Type B pancreatic cell (in vitro differentiated cells): ENCODE measurements at regions not wholly inside any gene's neighbourhood (a gene's known extent, or its start where the extent isn't known, plus 50 kb on each side); places are given as distances from the start of the nearest gene placed in this dataset.

Source experiments
- DNase-seq: peaks from one replicate; pipeline ENCODE4 v3.0.0; 2021; ENCODE audit warnings: mixed read lengths; ENCODE audit not compliant: unreplicated experiment; ENCODE audit errors: extremely low spot score
- H3K27ac Mint-ChIP-seq: 2 replicates; pipeline ENCODE4 v1.8.0; 2021; ENCODE audit warnings: mild to moderate bottlenecking, mixed read lengths
- H3K27me3 Mint-ChIP-seq: 2 replicates; pipeline ENCODE4 v1.8.0; 2021; ENCODE audit warnings: mixed read lengths
- H3K36me3 Mint-ChIP-seq: 2 replicates; pipeline ENCODE4 v1.8.0; 2021; ENCODE audit warnings: mixed read lengths
- H3K4me1 Mint-ChIP-seq: one replicate; pipeline ENCODE4 v1.8.0; 2021; ENCODE audit warnings: mixed read lengths; ENCODE audit not compliant: unreplicated experiment
- H3K4me3 Mint-ChIP-seq: 2 replicates; pipeline ENCODE4 v1.8.0; 2021; ENCODE audit warnings: mild to moderate bottlenecking, mixed read lengths
- H3K9me3 Mint-ChIP-seq: 2 replicates; pipeline ENCODE4 v1.8.0; 2021; ENCODE audit warnings: mixed read lengths
- TF ChIP-seq, protein P1 (sequence below): fragments of 200-600 bp; sonication (generic); conservative IDR thresholded peaks from 2 replicates; pipeline ENCODE4 v1.5.0; 2021; ENCODE audit warnings: antibody characterized with exemption, mild to moderate bottlenecking

DNA sequence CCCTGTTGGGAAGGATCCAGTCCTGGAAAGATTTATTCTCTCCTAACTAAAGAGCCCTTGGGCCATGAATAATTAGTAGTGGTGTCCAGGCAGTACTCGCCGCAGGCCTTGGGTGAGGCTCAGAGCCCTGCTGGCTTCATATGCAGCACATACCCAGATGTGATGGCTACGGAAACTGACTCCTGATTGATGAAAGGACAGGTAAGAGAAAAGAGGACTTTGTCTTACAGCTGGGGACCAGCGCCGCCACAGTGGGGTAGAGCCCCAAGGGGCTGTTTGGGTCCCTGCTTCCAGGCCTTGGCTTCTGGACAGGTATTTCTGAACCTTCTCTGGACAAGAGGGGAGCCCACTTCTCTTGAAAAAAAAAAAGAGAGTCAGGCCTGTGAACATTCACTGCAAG is 1680.8 kb downstream of the EFNB2 start:
- Mint-ChIP-seq H3K36me3 (no peaks in the 10 kb centered on the region), H3K4me3 (no peak overlapping the region), H3K27me3 (no peaks in the 10 kb centered on the region), H3K9me3 (no peaks in the 10 kb centered on the region), H3K4me1 (no peaks in the 10 kb centered on the region), H3K27ac (no peak overlapping the region)
- TF ChIP-seq, protein P1, sequence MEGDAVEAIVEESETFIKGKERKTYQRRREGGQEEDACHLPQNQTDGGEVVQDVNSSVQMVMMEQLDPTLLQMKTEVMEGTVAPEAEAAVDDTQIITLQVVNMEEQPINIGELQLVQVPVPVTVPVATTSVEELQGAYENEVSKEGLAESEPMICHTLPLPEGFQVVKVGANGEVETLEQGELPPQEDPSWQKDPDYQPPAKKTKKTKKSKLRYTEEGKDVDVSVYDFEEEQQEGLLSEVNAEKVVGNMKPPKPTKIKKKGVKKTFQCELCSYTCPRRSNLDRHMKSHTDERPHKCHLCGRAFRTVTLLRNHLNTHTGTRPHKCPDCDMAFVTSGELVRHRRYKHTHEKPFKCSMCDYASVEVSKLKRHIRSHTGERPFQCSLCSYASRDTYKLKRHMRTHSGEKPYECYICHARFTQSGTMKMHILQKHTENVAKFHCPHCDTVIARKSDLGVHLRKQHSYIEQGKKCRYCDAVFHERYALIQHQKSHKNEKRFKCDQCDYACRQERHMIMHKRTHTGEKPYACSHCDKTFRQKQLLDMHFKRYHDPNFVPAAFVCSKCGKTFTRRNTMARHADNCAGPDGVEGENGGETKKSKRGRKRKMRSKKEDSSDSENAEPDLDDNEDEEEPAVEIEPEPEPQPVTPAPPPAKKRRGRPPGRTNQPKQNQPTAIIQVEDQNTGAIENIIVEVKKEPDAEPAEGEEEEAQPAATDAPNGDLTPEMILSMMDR = no peak
- no peak for DNase-seq

DNA sequence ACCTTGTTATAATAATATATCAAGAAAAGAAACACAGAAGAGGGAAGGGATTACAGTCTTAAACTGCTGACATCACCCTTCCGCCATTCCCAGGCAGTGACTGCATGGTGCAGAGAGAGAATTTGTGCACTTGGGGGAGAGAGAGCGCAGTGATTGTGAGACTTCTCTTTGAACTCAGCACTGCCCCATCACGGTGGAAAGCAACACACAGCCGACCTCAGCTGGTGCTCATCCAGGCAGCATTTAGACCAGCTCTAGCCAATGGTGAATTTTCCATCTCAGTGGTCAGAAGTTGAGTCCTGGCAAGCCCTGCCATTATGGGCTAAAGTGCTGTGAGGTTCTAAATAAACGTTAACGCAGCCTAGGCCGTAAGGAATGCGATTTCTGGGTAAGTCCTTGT is 1681.5 kb downstream of the EFNB2 start:
- Mint-ChIP-seq H3K4me1 (no peaks in the 10 kb centered on the region), H3K4me3 (no peak overlapping the region), H3K27ac (no peak overlapping the region), H3K36me3 (no peaks in the 10 kb centered on the region), H3K27me3 (no peaks in the 10 kb centered on the region), H3K9me3 (no peaks in the 10 kb centered on the region)
- no peak for DNase-seq
- TF ChIP-seq, protein P1 = no peak

DNA sequence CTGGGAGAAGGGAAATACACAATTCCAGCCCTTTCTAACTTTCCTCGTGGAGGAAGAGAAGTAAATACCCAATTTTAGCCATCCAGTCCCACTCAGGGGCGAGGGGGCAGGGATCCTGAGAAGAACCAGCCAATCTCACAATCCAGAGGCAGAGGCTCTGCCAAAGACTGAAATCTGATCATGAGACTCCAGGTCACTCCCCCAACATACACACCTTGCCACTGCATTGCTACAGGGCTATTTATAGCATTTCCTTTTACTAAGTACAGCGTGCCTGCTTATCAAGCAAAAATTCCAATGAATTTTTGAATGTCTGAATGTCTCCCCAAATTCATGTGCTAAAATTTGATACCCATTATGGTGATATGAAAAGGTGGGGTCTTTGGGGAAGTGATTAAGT is 1687.5 kb downstream of the EFNB2 start:
- no peak for DNase-seq
- peaks cover 5% of the 10 kb centered on the region for H3K4me1 Mint-ChIP-seq
- H3K4me3 Mint-ChIP-seq = no peak overlapping the region
- H3K27me3 Mint-ChIP-seq = no peaks in the 10 kb centered on the region
- no peak overlapping the region for H3K27ac Mint-ChIP-seq
- H3K36me3 Mint-ChIP-seq = no peaks in the 10 kb centered on the region
- no peaks in the 10 kb centered on the region for H3K9me3 Mint-ChIP-seq
- TF ChIP-seq, protein P1 = no peak

DNA sequence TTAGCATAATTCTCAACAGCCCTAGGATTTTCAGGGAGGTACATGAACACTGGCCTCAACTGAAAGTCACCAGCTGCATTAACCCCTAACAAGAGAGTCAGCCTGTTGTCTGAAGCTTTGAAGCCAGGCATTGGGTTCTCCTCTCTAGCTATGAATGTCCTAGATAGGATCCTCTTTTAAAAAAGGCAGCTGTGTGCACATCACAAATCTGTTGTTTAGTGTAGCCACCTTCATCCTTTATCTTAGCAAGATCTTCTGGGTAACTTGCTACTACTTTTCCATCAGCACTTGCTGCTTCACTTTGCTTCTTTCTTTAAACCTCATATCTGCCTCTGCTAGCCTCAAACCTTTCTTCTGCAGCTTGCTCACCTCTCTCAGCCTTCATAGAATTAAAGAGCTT is 1692.1 kb downstream of the EFNB2 start:
- H3K36me3 Mint-ChIP-seq = no peaks in the 10 kb centered on the region
- TF ChIP-seq, protein P1 = no peak
- no peaks in the 10 kb centered on the region for H3K9me3 Mint-ChIP-seq
- no peaks in the 10 kb centered on the region for H3K27me3 Mint-ChIP-seq
- no peak for DNase-seq
- peaks cover 5% of the 10 kb centered on the region for H3K4me1 Mint-ChIP-seq
- no peak overlapping the region for H3K27ac Mint-ChIP-seq
- H3K4me3 Mint-ChIP-seq = no peak overlapping the region

DNA sequence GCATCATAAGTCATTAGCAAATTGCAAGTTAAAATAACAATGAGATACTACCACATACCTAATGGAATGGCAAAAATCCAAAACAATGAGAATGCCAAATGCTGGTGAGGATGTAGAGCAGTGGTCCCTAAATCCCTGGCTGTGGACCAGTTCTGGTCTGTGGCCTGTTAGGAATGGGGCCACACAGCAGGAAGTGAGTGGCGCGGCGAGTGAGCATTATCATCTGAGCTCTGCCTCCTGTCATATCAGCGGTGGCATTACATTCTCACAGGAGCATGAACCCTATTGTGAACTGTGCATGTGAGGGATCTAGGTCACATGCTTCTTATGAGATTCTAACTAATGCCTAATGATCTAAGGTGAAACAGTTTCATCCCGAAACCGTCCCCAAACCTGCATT is 1694.4 kb downstream of the EFNB2 start:
- no peaks in the 10 kb centered on the region for H3K4me1 Mint-ChIP-seq
- no peak overlapping the region for H3K27ac Mint-ChIP-seq
- no peaks in the 10 kb centered on the region for H3K9me3 Mint-ChIP-seq
- DNase-seq = no peak
- H3K36me3 Mint-ChIP-seq = no peaks in the 10 kb centered on the region
- H3K27me3 Mint-ChIP-seq = no peaks in the 10 kb centered on the region
- H3K4me3 Mint-ChIP-seq = no peak overlapping the region
- TF ChIP-seq, protein P1 = no peak

DNA sequence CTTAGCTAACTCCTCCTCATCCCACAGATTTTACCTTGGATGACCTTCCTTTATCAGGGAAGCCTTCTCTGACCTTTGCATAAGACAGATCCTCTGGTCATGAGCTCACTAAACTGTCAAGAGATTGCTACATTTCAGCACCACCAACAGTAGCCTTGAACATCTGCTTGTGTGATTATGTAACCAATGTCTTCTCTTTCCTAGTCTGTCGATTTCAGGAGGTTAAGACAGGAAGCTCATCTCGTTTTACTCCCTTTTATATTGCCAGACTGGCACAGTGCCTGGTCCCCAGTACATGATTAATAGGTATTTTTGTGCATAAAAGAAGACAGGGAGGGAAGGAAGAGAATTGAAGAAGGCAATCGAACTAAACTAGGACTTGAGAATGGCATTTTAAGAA is 1697.7 kb downstream of the EFNB2 start:
- Mint-ChIP-seq H3K9me3 (no peaks in the 10 kb centered on the region), H3K4me1 (no peaks in the 10 kb centered on the region), H3K36me3 (no peaks in the 10 kb centered on the region), H3K27ac (no peak overlapping the region), H3K27me3 (no peaks in the 10 kb centered on the region), H3K4me3 (no peak overlapping the region)
- TF ChIP-seq, protein P1 = no peak
- no peak for DNase-seq
